NCI-H69 (cell line): ENCODE measurements at regions not wholly inside any gene's neighbourhood (a gene's known extent, or its start where the extent isn't known, plus 50 kb on each side); places are given as distances from the start of the nearest gene placed in this dataset.

Experiments used
- DNase-seq: peaks from one replicate; lab custom pipeline; 2025; lab: John Stamatoyannopoulos, UW

DNA sequence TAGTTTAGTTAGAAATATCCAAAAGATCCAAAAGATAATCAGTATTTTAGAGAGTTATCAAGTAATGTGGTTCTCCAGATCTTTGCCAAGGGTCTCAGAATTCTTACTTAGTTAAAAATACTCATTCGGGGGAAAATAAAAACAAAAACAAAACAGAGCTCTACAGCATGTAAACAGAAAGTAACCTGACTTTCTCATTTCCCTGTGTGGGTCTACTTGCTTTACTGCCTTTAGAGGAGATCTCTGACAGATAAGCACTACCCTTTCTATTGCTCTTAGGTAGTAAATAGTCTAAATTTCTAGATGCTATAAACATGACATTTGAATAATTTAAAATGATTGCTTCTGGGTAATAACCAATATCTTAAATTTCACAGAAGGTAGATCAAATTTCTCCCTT lies 371.8 kb downstream of the RPL10L start:
- no peak for DNase-seq

DNA sequence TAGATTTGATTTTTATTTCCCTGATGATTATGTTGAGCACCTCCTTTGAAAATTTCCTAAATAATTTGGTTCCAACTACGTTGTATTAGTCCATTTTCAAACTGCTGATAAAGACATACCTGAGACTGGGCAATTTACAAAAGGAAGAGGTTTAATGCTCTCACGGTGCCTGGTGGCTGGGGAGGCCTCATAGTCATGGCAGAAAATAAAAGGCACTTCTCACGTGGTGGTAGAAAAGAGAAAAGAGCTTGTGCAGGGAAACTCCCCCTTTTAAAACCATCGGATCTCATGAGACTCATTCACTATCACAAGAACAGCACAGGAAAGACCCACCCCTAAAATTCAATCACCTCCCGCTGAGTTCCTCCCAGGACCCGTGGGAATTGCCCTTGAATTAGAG lies 372.3 kb downstream of the RPL10L start:
- no peak for DNase-seq

GRCh38 chr14:46259536-46259935 lies 392.0 kb downstream of the RPL10L start:
- no peak for DNase-seq

GRCh38 chr14:46256381-46256780 lies 395.2 kb downstream of the RPL10L start:
- no peak for DNase-seq

- DNase-seq: peak; percentile 42
Measured at GRCh38 chr14:46250113-46250703, 401.4 kb downstream of the RPL10L start.

DNA sequence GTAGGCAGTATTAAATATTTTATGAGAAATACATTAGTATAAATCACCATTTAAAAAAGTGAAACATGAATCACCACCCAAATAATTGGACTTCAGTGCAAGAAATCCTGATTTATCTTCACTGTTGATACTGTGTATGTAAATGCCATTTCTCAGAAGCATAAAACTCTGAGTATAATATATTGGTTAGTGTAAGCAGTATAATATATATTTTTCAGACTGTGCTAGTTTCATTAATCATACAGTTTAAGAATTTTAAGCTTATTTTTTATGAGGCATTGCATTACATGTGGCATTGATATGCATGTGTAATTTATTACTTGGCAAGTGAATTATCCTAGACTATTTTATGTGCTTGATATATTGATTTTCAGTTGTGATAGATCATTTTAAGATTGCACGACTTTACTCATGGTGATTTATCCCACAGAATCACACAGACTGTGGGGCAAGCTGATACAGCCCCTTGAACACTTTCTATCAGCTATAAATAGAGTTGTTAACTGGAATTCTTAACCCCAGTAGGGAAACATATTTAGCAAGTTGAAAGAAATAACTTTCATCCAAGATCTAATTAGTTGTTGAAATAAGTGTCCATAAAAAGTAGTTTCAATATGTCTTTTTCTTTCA lies 403.5 kb downstream of the RPL10L start:
- DNase-seq: no peak

GRCh38 chr14:46245276-46245675 lies 406.3 kb downstream of the RPL10L start:
- no peak for DNase-seq

DNA sequence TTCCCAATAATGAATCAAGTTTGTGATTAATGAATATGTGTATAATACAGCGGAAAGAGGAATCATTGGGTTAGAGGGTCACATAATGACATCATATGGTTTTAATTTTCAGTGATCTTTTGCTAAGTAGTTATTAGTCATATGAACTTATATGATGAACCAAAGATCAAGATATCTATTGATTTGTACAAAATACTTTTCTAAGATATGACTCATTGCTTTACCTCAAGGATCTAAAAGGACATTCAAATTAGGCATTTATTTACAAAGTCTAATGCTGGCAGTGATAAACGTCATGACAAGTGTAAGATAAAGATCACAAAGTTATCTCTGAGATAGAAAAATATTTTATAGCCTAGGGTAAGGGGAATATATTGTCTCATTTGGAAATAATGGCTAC lies 417.8 kb downstream of the RPL10L start:
- DNase-seq: no peak

DNA sequence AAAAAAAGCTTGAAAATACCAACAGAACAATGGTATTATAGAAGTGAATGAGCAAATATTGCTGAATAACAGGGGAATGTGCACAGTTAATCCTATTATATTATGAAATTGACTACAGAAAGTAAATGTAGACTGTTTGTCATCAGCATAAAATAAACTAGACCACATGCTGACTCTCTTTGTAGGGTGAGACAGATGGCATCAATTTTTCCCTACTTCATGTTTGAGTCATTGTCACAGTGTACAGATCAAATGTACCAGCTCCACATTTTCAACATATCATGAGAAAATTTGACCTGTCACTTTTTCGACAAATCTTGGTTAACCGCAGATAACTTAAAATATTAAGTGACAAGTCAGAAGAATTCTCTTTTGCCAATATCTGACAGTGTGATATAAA lies 421.0 kb downstream of the RPL10L start:
- peak; percentile 24 for DNase-seq

DNA sequence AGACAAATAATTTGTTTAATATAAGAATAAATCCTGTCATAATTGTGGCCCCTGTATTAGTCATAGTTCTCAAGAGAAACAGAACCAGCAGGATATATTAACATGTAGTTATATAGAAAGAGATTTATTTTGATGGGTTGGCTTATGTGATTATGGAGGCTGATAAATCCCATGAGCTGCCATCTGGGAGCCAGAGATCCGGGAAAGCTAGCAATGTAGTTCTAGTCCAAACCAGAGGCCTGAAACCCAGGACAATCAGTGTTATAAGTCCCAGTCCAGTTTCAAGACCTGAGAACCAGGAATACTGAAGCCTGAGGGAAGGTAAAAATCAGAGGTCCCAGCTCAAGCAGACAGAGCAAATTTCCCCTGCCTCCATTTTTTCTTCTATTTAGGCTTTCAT lies 435.8 kb downstream of the RPL10L start:
- DNase-seq: no peak

DNA sequence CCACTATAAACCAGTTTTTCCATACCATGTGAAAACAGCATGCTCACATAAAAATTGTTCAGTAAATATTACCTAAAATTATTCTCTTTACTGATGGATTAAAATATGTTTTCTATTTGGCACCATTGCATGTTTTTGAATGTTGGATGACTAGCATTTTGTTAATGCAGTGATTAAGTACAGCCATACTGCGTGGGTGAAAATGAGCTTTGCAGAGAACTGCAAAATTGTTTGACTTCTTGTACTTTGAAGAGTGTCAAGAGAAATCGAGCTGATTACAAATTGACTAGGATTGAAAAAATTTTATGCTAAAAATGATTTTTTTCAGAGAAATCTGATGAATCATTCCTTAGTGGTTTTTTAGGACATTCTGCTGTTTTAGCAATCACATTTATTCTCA lies 452.9 kb downstream of the RPL10L start:
- DNase-seq: no peak

DNA sequence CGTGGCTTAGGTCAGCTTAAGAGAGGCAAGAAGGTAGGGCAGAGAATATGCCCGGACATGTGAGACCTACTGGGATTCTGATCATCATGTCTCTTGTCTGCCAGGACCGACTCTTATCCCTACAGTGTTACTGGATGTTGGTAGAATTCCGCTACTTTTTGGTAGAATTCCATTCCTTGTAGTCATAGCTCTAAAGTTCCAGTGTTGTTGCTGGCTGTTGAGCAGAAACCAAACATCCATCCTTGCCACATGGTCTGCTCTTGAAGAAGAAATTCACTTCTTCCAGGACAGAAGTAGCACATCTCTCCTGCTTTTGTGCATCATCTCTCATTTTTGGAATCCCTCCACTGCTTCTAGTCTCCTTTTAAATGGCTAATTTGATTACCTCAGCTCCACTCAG lies 453.7 kb downstream of the RPL10L start:
- no peak for DNase-seq
